Aorta (tissue), 5 donors: ENCODE measurements at regions not wholly inside any gene's neighbourhood (a gene's known extent, or its start where the extent isn't known, plus 50 kb on each side); places are given as distances from the start of the nearest gene placed in this dataset.

Experiments used
- ATAC-seq: fragments of 200-7000 bp; cut with Tn5 transposase; one replicate; pipeline ENCODE4 v1.9.1; 2022; ENCODE audit warnings: moderate library complexity; ENCODE audit not compliant: low FRiP score
- DNase-seq, 2 donors: peaks; one replicate each; pipeline ENCODE4 v3.0.0-alpha.2; 2020
- H3K27ac ChIP-seq, 2 donors: one replicate each; pipeline ENCODE4 v1.5.1; 2013; ENCODE audit warnings: low read length in 2 of 2, mild to moderate bottlenecking in 2 of 2, moderate library complexity in 2 of 2, control low read depth in 1 of 2, inconsistent platforms in 1 of 2, low read depth in 1 of 2
- H3K27me3 ChIP-seq, 2 donors: one replicate each; pipeline ENCODE4 v1.6.1; 2013; ENCODE audit warnings: control low read depth in 1 of 2, low read length in 1 of 2, mild to moderate bottlenecking in 1 of 2, moderate library complexity in 1 of 2; ENCODE audit not compliant: insufficient read depth in 2 of 2, control insufficient read depth in 1 of 2
- H3K36me3 ChIP-seq, 2 donors: one replicate each; pipeline ENCODE4 v1.6.1; 2013; ENCODE audit warnings: control low read depth in 1 of 2, low read length in 1 of 2, mild to moderate bottlenecking in 1 of 2; ENCODE audit not compliant: insufficient read depth in 2 of 2, control insufficient read depth in 1 of 2
- H3K4me1 ChIP-seq, 2 donors: one replicate each; pipeline ENCODE4 v1.6.1; 2013; ENCODE audit warnings: low read length in 2 of 2, control low read depth in 1 of 2, mild to moderate bottlenecking in 1 of 2, moderate library complexity in 1 of 2; ENCODE audit not compliant: insufficient read depth in 2 of 2, control insufficient read depth in 1 of 2
- H3K4me3 ChIP-seq, 2 donors: one replicate each; pipeline ENCODE4 v1.5.1; 2013; ENCODE audit warnings: low read length in 2 of 2, control low read depth in 1 of 2, mild to moderate bottlenecking in 1 of 2
- H3K9me3 ChIP-seq: one replicate; pipeline ENCODE4 v1.6.1; 2013; ENCODE audit warnings: mild to moderate bottlenecking, low read length; ENCODE audit not compliant: control insufficient read depth
- WGBS, 2 donors: extraction: QIAGEN DNeasy Blood & Tissue Kit; methylation state at CpG; one replicate each; pipeline ENCODE4 v1.1.7; 2013; 5-methylcytosine and 5-hydroxymethylcytosine counted together
- intact Hi-C, 2 donors: fragments of 100-400 bp; cut with DNase I; formaldehyde crosslinking; loops; one replicate each; pipeline versions ENCODE4 v1.14.2 to v1.15.0; 2022
- donor health status: healthy with polysubstance abuse.
- donor health status: Bipolar disorder and iron deficiency.
- donor health status: DM: no; HTN: no; CAD: no.
- donor health status: DM: no; HTN: no; CAD: no.
- donor health status: DM: yes; HTN: yes; CAD: no.

DNA sequence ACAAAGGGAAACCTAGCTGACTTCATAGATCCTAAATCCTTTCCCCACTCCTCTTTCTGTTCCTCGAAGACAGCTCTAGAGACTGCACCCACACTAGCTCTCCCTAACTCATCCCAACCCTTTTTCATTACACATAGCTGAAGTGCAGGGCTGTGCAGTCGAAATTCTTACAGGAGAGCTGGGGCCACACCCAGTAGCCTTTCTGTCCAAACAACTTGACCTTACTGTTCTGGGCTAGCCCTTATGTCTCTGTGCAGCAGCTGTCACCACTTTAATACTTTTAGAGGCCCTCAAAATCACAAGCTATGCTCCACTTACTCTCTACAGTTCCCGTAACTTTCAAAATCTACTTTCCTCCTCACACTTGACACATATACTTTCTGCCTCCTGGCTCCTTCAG lies 666.1 kb upstream of the PKDCC start:
- WGBS, 2 donors: 94 to 96% methylated on average over 3 of the region's 3 CpGs
- DNase-seq (no peak), ATAC-seq (no peak)
- H3K36me3 ChIP-seq: no peaks in the 10 kb centered on the region
- intact Hi-C loops: no loop called here
- H3K9me3 ChIP-seq: no peaks in the 10 kb centered on the region
- H3K4me3 ChIP-seq: no peak overlapping the region
- H3K4me1 ChIP-seq: no peaks in the 10 kb centered on the region
- H3K27me3 ChIP-seq: no peaks in the 10 kb centered on the region
- H3K27ac ChIP-seq: no peak overlapping the region

GRCh38 chr2:41387519-41387918 lies 660.3 kb upstream of the PKDCC start:
- Histone ChIP-seq H3K4me1 (no peaks in the 10 kb centered on the region), H3K4me3 (no peak overlapping the region), H3K36me3 (no peaks in the 10 kb centered on the region), H3K9me3 (no peaks in the 10 kb centered on the region), H3K27me3 (no peaks in the 10 kb centered on the region), H3K27ac (no peak overlapping the region)
- intact Hi-C loops: no loop called here
- WGBS, 2 donors: 89 to 91% methylated on average over 2 of the region's 2 CpGs
- ATAC-seq (no peak), DNase-seq (no peak)

- Histone ChIP-seq H3K27ac (no peak overlapping the region), H3K4me1 (no peaks in the 10 kb centered on the region), H3K9me3 (no peaks in the 10 kb centered on the region), H3K27me3 (no peaks in the 10 kb centered on the region), H3K36me3 (no peaks in the 10 kb centered on the region), H3K4me3 (no peak overlapping the region)
- intact Hi-C loops: no loop called here
- ATAC-seq (no peak), DNase-seq (no peak)
- 97 to 100% methylated on average over 1 of the region's 1 CpG for WGBS, 2 donors
Measured at GRCh38 chr2:41393621-41394020, 654.2 kb upstream of the PKDCC start.

DNA sequence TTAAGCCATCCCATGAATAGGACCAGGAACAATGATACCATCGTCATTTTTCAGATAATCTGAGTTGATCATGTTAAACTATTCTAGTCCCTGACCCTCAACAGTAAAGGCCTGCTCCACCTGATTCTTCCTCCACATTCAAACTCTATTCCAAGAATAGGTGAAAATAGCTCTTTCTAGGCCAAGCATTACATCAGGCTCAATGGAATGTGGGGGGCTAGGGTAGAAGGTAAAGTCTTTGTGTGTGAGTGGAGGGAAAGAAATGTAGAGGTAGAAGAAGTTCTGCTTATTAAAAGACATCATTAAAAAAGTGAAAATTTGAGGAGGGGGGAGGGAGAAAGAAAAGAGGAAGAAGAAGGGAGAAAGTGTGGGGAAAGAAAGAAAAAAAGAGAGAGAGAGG lies 653.3 kb upstream of the PKDCC start:
- no peaks in the 10 kb centered on the region for H3K36me3 ChIP-seq
- intact Hi-C loops: no loop called here
- WGBS, 2 donors: 46 to 68% methylated on average over 1 of the region's 1 CpG
- ATAC-seq: no peak
- DNase-seq: no peak
- no peaks in the 10 kb centered on the region for H3K4me1 ChIP-seq
- no peak overlapping the region for H3K27ac ChIP-seq
- H3K9me3 ChIP-seq: no peaks in the 10 kb centered on the region
- H3K4me3 ChIP-seq: no peak overlapping the region
- no peaks in the 10 kb centered on the region for H3K27me3 ChIP-seq

GRCh38 chr2:41395692-41396091 lies 652.1 kb upstream of the PKDCC start:
- 97 to 99% methylated on average over 3 of the region's 3 CpGs for WGBS, 2 donors
- intact Hi-C loops: no loop called here
- no peaks in the 10 kb centered on the region for H3K4me1 ChIP-seq
- H3K9me3 ChIP-seq: no peaks in the 10 kb centered on the region
- no peaks in the 10 kb centered on the region for H3K27me3 ChIP-seq
- no peak for ATAC-seq
- no peaks in the 10 kb centered on the region for H3K36me3 ChIP-seq
- H3K4me3 ChIP-seq: no peak overlapping the region
- H3K27ac ChIP-seq: no peak overlapping the region
- DNase-seq: no peak

DNA sequence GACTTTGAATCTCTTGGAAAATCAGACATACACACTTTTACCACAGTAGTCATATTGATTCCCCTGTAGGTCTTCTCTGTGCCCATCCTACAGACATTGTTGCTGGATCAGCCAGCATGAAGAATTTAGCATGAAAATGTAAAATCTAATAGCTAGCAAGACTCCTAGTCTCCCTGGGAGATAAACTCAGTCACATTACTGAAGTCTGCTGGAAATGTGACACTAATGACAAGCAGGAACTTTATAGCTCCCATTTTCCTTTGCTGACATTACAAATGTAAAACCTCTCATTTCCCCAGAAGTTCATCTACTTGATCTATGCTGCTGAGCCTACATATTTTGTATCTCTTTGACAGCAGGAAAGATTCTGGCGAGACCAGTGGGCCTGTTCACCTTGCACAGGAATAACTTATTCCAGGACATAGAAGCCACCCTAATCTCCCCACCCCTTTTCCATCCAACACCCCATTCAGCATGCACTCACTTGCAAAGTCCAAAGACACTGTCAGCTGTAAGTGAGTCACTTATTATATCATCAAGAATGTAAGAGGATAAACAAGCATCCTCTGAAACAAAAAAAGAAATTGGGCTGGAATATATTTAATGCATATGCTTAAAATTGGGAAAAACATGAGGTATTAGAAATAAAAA lies 648.3 kb upstream of the PKDCC start:
- no peak for ATAC-seq
- DNase-seq: no peak
- no peaks in the 10 kb centered on the region for H3K36me3 ChIP-seq
- no peaks in the 10 kb centered on the region for H3K27me3 ChIP-seq
- 96 to 97% methylated on average over 1 of the region's 1 CpG for WGBS, 2 donors
- no peaks in the 10 kb centered on the region for H3K4me1 ChIP-seq
- intact Hi-C loops: no loop called here
- no peak overlapping the region for H3K4me3 ChIP-seq
- no peaks in the 10 kb centered on the region for H3K9me3 ChIP-seq
- no peak overlapping the region for H3K27ac ChIP-seq

DNA sequence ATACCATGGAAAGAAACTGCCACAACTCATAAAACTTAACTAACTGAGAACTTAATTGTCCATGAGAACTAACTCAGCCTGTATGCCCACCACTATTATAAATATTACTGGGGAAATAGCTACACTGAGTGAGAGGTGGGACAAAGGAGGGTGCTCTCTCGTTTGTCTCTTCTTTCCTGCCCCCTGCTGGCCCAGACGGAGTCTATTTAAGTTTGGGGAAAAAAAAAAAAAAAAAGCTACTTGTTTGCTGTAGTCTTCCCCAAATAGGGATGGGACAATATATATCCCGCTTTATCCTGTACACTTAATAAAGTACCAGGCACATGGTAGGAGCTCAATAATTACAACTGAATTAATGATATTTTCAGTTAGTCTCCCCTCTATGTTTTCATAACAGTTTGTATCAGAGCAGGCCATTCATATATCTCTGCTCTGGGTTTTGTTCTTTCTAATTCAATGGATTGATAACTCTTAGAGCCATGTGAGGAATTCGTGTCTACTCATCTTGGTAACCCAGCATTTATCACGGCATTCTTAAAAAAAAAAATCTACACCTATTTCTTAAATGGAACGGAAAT lies 647.6 kb upstream of the PKDCC start:
- no peaks in the 10 kb centered on the region for H3K27me3 ChIP-seq
- H3K4me1 ChIP-seq: no peaks in the 10 kb centered on the region
- WGBS, 2 donors: 60 to 75% methylated on average over 6 of the region's 6 CpGs
- DNase-seq (no peak), ATAC-seq (no peak)
- no peaks in the 10 kb centered on the region for H3K36me3 ChIP-seq
- no peak overlapping the region for H3K4me3 ChIP-seq
- H3K9me3 ChIP-seq: no peaks in the 10 kb centered on the region
- no peak overlapping the region for H3K27ac ChIP-seq
- intact Hi-C loops: no loop called here

DNA sequence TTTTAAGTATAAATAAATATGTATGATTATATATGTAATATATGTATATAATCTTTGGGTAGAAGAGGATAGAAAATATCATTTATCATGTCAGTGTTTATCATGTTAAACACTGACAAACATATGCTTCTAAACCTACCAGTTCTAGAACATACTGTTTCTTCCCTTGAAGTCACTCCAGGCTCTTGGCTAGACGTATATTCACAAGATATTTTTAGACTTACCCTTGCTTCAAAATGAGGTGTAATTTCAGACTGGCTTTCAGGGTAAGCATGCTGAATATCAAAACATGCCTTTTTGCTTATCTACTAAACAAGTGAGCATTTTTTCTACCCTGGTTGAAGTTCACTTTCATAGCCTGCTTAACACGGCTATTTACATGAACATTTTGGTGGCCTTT lies 642.4 kb upstream of the PKDCC start:
- intact Hi-C loops: no loop called here
- 12 to 20% methylated on average over 2 of the region's 2 CpGs for WGBS, 2 donors
- ATAC-seq: no peak

GRCh38 chr2:41409328-41409727 lies 638.5 kb upstream of the PKDCC start:
- H3K27ac ChIP-seq: no peak overlapping the region
- 70 to 85% methylated on average over 4 of the region's 4 CpGs for WGBS, 2 donors
- intact Hi-C loops: no loop called here
- ATAC-seq (no peak), DNase-seq (no peak)
- H3K4me3 ChIP-seq: no peak overlapping the region
- no peaks in the 10 kb centered on the region for H3K4me1 ChIP-seq
- no peaks in the 10 kb centered on the region for H3K27me3 ChIP-seq
- no peaks in the 10 kb centered on the region for H3K9me3 ChIP-seq
- H3K36me3 ChIP-seq: no peaks in the 10 kb centered on the region

More for the DNA sequence above, 642.4 kb upstream of the PKDCC start:
- Histone ChIP-seq H3K27me3 (no peaks in the 10 kb centered on the region), H3K9me3 (no peaks in the 10 kb centered on the region), H3K4me1 (no peaks in the 10 kb centered on the region), H3K4me3 (no peak overlapping the region), H3K36me3 (no peaks in the 10 kb centered on the region), H3K27ac (no peak overlapping the region)
- DNase-seq: no peak
